ENCODE measurements at regions not wholly inside any gene's neighbourhood (a gene's known extent, or its start where the extent isn't known, plus 50 kb on each side); places are given as distances from the start of the nearest gene placed in this dataset.

DNA sequence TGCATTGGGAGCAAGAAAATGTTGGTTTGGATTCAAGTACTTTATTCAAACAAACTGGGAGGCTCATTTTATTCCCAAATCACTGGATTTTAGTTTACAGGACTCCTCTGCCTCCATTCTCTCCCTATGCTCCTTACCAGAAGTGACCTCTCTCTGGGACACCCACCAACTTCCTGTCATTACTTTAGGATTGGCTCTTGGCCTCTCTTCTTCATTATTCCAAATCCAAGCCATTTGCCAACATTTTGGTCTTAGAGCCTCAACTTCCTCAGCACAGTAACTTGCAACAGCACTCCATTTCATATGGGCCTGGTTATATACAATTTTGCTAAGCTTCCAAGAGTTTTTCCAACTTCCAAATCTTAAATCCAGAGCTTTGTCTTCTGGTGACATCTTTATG is 432.1 kb downstream of the NR2F2 start:
- no peak for DNase-seq
- no peaks in the 10 kb centered on the region for H3K4me1 ChIP-seq (ENCODE audit: low read length)
- H3K79me2 ChIP-seq (ENCODE audit: low read length) = no peaks in the 10 kb centered on the region
- no peak overlapping the region for H3K27ac ChIP-seq (ENCODE audit: low read length)
- H2AFZ ChIP-seq (ENCODE audit: low read length) = no peak overlapping the region
- no peaks in the 10 kb centered on the region for H3K36me3 ChIP-seq (replicated peaks; ENCODE audit: insufficient read depth, low read length)
- H3K9ac ChIP-seq (ENCODE audit: low read length) = no peak overlapping the region
- H3K4me3 ChIP-seq (ENCODE audit: low read length) = no peak overlapping the region
- no peaks in the 10 kb centered on the region for H4K20me1 ChIP-seq (ENCODE audit: insufficient read depth, low read length)
- H3K9me2 ChIP-seq (replicated peaks; ENCODE audit: insufficient read depth, low read length) = no peaks in the 10 kb centered on the region
- H3K9me3 ChIP-seq (replicated peaks; ENCODE audit: insufficient read depth, low read length) = peaks cover 4% of the 10 kb centered on the region; the same call in 1 of the 2 replicates
- H3F3A ChIP-seq (ENCODE audit: insufficient read depth, low read length) = no peaks in the 10 kb centered on the region
- H3K27me3 ChIP-seq (replicated peaks; ENCODE audit: insufficient read depth, low read length) = no peaks in the 10 kb centered on the region
- no peak overlapping the region for H3K4me2 ChIP-seq (ENCODE audit: low read depth, low read length)
- TF ChIP-seq EZH2phosphoT487 (IDR thresholded peaks at IDR 0.05; ENCODE audit: low read length) = no peak

DNA sequence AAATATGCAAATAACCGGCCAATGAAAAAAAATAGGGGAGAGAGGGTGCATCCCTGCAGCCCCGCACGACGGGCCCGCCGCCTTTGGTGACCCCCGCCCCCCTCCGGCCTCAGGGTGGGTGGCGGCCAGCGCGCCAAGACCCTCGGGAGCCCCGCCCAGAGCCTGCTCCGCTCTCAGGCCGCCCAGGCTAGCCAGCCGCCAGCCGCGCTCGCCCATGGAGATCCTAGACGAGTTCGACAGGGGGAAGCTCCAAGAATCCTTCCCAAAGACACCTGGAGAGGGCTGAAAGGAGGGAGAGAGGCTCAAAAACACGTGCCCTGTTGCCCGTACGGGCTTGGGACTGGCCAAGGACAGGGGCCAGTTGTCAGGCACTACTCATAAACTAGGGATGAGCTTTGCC is 434.0 kb downstream of the NR2F2 start:
- Histone ChIP-seq H2AFZ (ENCODE audit: low read length) (no peak overlapping the region), H3K9me2 (replicated peaks; ENCODE audit: insufficient read depth, low read length) (no peaks in the 10 kb centered on the region), H3K79me2 (ENCODE audit: low read length) (no peaks in the 10 kb centered on the region), H3K27ac (ENCODE audit: low read length) (no peak overlapping the region), H3K4me3 (ENCODE audit: low read length) (no peak overlapping the region), H3K9ac (ENCODE audit: low read length) (no peak overlapping the region), H3K36me3 (replicated peaks; ENCODE audit: insufficient read depth, low read length) (no peaks in the 10 kb centered on the region), H3F3A (ENCODE audit: insufficient read depth, low read length) (no peaks in the 10 kb centered on the region), H3K4me2 (ENCODE audit: low read depth, low read length) (no peak overlapping the region), H3K27me3 (replicated peaks; ENCODE audit: insufficient read depth, low read length) (no peaks in the 10 kb centered on the region), H4K20me1 (ENCODE audit: insufficient read depth, low read length) (no peaks in the 10 kb centered on the region), H3K4me1 (ENCODE audit: low read length) (no peaks in the 10 kb centered on the region), H3K9me3 (replicated peaks; ENCODE audit: insufficient read depth, low read length) (peaks cover 4% of the 10 kb centered on the region; the same call in 1 of the 2 replicates)
- no peak for DNase-seq
- TF ChIP-seq, protein P1, sequence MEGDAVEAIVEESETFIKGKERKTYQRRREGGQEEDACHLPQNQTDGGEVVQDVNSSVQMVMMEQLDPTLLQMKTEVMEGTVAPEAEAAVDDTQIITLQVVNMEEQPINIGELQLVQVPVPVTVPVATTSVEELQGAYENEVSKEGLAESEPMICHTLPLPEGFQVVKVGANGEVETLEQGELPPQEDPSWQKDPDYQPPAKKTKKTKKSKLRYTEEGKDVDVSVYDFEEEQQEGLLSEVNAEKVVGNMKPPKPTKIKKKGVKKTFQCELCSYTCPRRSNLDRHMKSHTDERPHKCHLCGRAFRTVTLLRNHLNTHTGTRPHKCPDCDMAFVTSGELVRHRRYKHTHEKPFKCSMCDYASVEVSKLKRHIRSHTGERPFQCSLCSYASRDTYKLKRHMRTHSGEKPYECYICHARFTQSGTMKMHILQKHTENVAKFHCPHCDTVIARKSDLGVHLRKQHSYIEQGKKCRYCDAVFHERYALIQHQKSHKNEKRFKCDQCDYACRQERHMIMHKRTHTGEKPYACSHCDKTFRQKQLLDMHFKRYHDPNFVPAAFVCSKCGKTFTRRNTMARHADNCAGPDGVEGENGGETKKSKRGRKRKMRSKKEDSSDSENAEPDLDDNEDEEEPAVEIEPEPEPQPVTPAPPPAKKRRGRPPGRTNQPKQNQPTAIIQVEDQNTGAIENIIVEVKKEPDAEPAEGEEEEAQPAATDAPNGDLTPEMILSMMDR (IDR thresholded peaks at IDR 0.05; ENCODE audit: low read length) = no peak

DNA sequence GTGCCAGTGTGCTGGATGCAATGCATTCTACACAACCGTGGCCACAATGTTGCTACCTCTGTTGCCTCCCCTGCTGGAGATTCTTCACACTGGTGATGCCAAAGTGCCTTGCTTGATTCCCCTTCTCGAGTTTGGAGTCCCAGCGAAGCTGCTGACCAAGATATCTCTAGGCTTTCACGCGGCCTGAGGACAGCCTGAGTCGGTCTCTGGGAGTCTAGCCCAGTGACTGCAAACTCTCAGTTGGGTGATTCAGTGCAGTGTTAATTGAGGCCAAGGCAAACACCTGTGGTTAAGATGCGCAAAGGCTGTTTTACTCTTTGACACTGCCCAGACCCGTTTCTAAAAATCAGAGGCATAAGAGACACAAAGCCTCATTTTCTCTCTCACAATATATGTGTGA is 434.4 kb downstream of the NR2F2 start:
- Histone ChIP-seq H3K4me1 (ENCODE audit: low read length) (no peaks in the 10 kb centered on the region), H3F3A (ENCODE audit: insufficient read depth, low read length) (no peaks in the 10 kb centered on the region), H3K4me3 (ENCODE audit: low read length) (no peak overlapping the region), H2AFZ (ENCODE audit: low read length) (no peak overlapping the region), H3K9me2 (replicated peaks; ENCODE audit: insufficient read depth, low read length) (no peaks in the 10 kb centered on the region), H3K9me3 (replicated peaks; ENCODE audit: insufficient read depth, low read length) (peaks cover 4% of the 10 kb centered on the region; the same call in 1 of the 2 replicates), H3K27me3 (replicated peaks; ENCODE audit: insufficient read depth, low read length) (no peaks in the 10 kb centered on the region), H3K9ac (ENCODE audit: low read length) (no peak overlapping the region), H3K79me2 (ENCODE audit: low read length) (no peaks in the 10 kb centered on the region), H3K4me2 (ENCODE audit: low read depth, low read length) (no peak overlapping the region), H3K36me3 (replicated peaks; ENCODE audit: insufficient read depth, low read length) (no peaks in the 10 kb centered on the region), H3K27ac (ENCODE audit: low read length) (no peak overlapping the region), H4K20me1 (ENCODE audit: insufficient read depth, low read length) (no peaks in the 10 kb centered on the region)
- no peak for DNase-seq
- TF ChIP-seq EZH2 (optimal IDR thresholded peaks at IDR 0.05; ENCODE audit: low read depth, low read length) (no peak), EZH2phosphoT487 (IDR thresholded peaks at IDR 0.05; ENCODE audit: low read length) (no peak)
- TF ChIP-seq, protein P1 (IDR thresholded peaks at IDR 0.05; ENCODE audit: low read length) = no peak

DNA sequence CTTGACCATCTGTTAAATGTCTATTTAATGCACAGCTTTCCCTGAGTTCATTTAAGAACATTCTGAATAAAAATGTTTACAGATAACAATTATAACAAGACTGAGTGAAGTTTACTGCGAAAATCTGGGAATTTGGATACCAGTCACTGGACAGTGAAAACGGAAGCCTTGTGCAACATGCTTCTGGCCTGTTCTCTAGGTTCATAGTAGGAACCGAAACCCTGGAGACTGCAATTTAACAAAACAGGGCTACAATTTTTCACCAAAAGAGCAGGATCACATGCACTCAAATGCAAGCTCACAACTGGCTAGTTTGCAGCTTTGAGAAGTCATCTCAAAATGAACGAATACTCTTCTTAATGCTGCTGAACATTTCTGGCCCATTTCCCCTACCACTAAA is 435.9 kb downstream of the NR2F2 start:
- H3K4me3 ChIP-seq (ENCODE audit: low read length) = no peak overlapping the region
- no peaks in the 10 kb centered on the region for H3K79me2 ChIP-seq (ENCODE audit: low read length)
- no peak overlapping the region for H2AFZ ChIP-seq (ENCODE audit: low read length)
- DNase-seq = no peak
- H3K9ac ChIP-seq (ENCODE audit: low read length) = no peak overlapping the region
- no peaks in the 10 kb centered on the region for H3K4me1 ChIP-seq (ENCODE audit: low read length)
- TF ChIP-seq EZH2phosphoT487 (IDR thresholded peaks at IDR 0.05; ENCODE audit: low read length) = no peak
- no peak for TF ChIP-seq EZH2 (optimal IDR thresholded peaks at IDR 0.05; ENCODE audit: low read depth, low read length)
- TF ChIP-seq, protein P1 (IDR thresholded peaks at IDR 0.05; ENCODE audit: low read length) = no peak
- H3K36me3 ChIP-seq (replicated peaks; ENCODE audit: insufficient read depth, low read length) = no peaks in the 10 kb centered on the region
- H3K27me3 ChIP-seq (replicated peaks; ENCODE audit: insufficient read depth, low read length) = no peaks in the 10 kb centered on the region
- no peaks in the 10 kb centered on the region for H3F3A ChIP-seq (ENCODE audit: insufficient read depth, low read length)
- no peaks in the 10 kb centered on the region for H3K9me2 ChIP-seq (replicated peaks; ENCODE audit: insufficient read depth, low read length)
- H4K20me1 ChIP-seq (ENCODE audit: insufficient read depth, low read length) = no peaks in the 10 kb centered on the region
- no peak overlapping the region for H3K4me2 ChIP-seq (ENCODE audit: low read depth, low read length)
- peaks cover 4% of the 10 kb centered on the region; the same call in 1 of the 2 replicates for H3K9me3 ChIP-seq (replicated peaks; ENCODE audit: insufficient read depth, low read length)
- no peak overlapping the region for H3K27ac ChIP-seq (ENCODE audit: low read length)

Measured in MM.1S (cell line).